Body of pancreas (tissue), 4 donors: ENCODE measurements at regions not wholly inside any gene's neighbourhood (a gene's known extent, or its start where the extent isn't known, plus 50 kb on each side); places are given as distances from the start of the nearest gene placed in this dataset.

ENCODE experiments used
- CTCF ChIP-seq, 7 experiments: fragments of 450-650 bp in 4 of 7; fragments of 200-600 bp in 3 of 7; sonication (generic) in 3 of 7; IDR thresholded peaks; one replicate each; pipeline ENCODE4 v1.5.1; 2016 to 2019; ENCODE audit warnings: antibody characterized with exemption in 7 of 7
- POLR2A ChIP-seq, 3 donors: fragments of 450-650 bp; IDR thresholded peaks; one replicate each; pipeline ENCODE4 v1.6.1; 2016; ENCODE audit warnings: antibody characterized with exemption in 3 of 3, mild to moderate bottlenecking in 2 of 3

- TF ChIP-seq CTCF (IDR thresholded peaks at IDR 0.05) (no peak), POLR2A (IDR thresholded peaks at IDR 0.05) (no peak)
These were observed 109.7 kb upstream of the FOXN2 start for GRCh38 chr2:48204750-48205136.
